RWPE2 (cell line): ENCODE measurements at regions not wholly inside any gene's neighbourhood (a gene's known extent, or its start where the extent isn't known, plus 50 kb on each side); places are given as distances from the start of the nearest gene placed in this dataset.

Experiments
- ATAC-seq: fragments of 200-7000 bp; cut with Tn5 transposase; 3 replicates; pipeline ENCODE4 v1.9.1; 2021; ENCODE audit warnings: low read depth
- DNase-seq: peaks from one replicate; pipeline ENCODE4 v3.0.0-alpha.2; 2020; ENCODE audit warnings: low spot score
- H3K27ac ChIP-seq: fragments of 450-650 bp; 2 replicates; pipeline ENCODE4 v1.5.1; 2017; ENCODE audit warnings: mild to moderate bottlenecking; ENCODE audit not compliant: poor library complexity, severe bottlenecking
- H3K27me3 ChIP-seq: fragments of 250-450 bp; sonication (Bioruptor Pico); 2 replicates; pipeline ENCODE4 v1.5.1; 2021; ENCODE audit warnings: mild to moderate bottlenecking, moderate library complexity; ENCODE audit not compliant: insufficient read depth, poor library complexity, severe bottlenecking
- H3K36me3 ChIP-seq: fragments of 250-450 bp; sonication (Bioruptor Pico); 2 replicates; pipeline ENCODE4 v1.5.1; 2020; ENCODE audit warnings: low read depth, mild to moderate bottlenecking, moderate library complexity
- H3K4me1 ChIP-seq: fragments of 250-450 bp; sonication (Bioruptor Pico); 2 replicates; pipeline ENCODE4 v1.5.1; 2021; ENCODE audit warnings: mild to moderate bottlenecking, moderate library complexity; ENCODE audit not compliant: insufficient read depth, poor library complexity, severe bottlenecking
- H3K4me3 ChIP-seq: fragments of 250-450 bp; sonication (Bioruptor Pico); 2 replicates; pipeline ENCODE4 v1.5.1; 2021; ENCODE audit warnings: mild to moderate bottlenecking, moderate library complexity; ENCODE audit not compliant: severe bottlenecking
- H3K9me3 ChIP-seq: fragments of 250-450 bp; sonication (Bioruptor Pico); 2 replicates; pipeline ENCODE4 v1.5.1; 2021; ENCODE audit warnings: mild to moderate bottlenecking, moderate library complexity; ENCODE audit not compliant: severe bottlenecking
- TF ChIP-seq, protein P1 (sequence below): fragments of 450-650 bp; IDR thresholded peaks from one replicate; pipeline ENCODE4 v1.5.1; 2017; ENCODE audit warnings: mild to moderate bottlenecking, moderate library complexity; ENCODE audit not compliant: poor library complexity, severe bottlenecking

- DNase-seq (no peak), ATAC-seq (no peak)
- no peak overlapping the region for H3K27ac ChIP-seq
- no peaks in the 10 kb centered on the region for H3K9me3 ChIP-seq
- no peaks in the 10 kb centered on the region for H3K36me3 ChIP-seq
- H3K4me3 ChIP-seq: no peak overlapping the region
- H3K27me3 ChIP-seq: peaks cover 35% of the 10 kb centered on the region
- no peaks in the 10 kb centered on the region for H3K4me1 ChIP-seq
- TF ChIP-seq, protein P1, sequence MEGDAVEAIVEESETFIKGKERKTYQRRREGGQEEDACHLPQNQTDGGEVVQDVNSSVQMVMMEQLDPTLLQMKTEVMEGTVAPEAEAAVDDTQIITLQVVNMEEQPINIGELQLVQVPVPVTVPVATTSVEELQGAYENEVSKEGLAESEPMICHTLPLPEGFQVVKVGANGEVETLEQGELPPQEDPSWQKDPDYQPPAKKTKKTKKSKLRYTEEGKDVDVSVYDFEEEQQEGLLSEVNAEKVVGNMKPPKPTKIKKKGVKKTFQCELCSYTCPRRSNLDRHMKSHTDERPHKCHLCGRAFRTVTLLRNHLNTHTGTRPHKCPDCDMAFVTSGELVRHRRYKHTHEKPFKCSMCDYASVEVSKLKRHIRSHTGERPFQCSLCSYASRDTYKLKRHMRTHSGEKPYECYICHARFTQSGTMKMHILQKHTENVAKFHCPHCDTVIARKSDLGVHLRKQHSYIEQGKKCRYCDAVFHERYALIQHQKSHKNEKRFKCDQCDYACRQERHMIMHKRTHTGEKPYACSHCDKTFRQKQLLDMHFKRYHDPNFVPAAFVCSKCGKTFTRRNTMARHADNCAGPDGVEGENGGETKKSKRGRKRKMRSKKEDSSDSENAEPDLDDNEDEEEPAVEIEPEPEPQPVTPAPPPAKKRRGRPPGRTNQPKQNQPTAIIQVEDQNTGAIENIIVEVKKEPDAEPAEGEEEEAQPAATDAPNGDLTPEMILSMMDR: no peak
Observed at GRCh38 chr6:168221497-168222079, 98.0 kb downstream of the DACT2 start.

GRCh38 chr6:168221000-168221399 is 98.6 kb downstream of the DACT2 start:
- no peak for DNase-seq
- peaks cover 34% of the 10 kb centered on the region for H3K27me3 ChIP-seq
- no peak overlapping the region for H3K4me3 ChIP-seq
- TF ChIP-seq, protein P1: no peak
- no peaks in the 10 kb centered on the region for H3K9me3 ChIP-seq
- ATAC-seq: no peak
- no peak overlapping the region for H3K27ac ChIP-seq
- H3K36me3 ChIP-seq: no peaks in the 10 kb centered on the region
- H3K4me1 ChIP-seq: no peaks in the 10 kb centered on the region

GRCh38 chr6:168219804-168220203 is 99.8 kb downstream of the DACT2 start:
- H3K36me3 ChIP-seq: no peaks in the 10 kb centered on the region
- no peaks in the 10 kb centered on the region for H3K4me1 ChIP-seq
- no peaks in the 10 kb centered on the region for H3K9me3 ChIP-seq
- TF ChIP-seq, protein P1: no peak
- H3K27ac ChIP-seq: no peak overlapping the region
- DNase-seq (no peak), ATAC-seq (no peak)
- H3K4me3 ChIP-seq: no peak overlapping the region
- H3K27me3 ChIP-seq: peaks cover 32% of the 10 kb centered on the region

DNA sequence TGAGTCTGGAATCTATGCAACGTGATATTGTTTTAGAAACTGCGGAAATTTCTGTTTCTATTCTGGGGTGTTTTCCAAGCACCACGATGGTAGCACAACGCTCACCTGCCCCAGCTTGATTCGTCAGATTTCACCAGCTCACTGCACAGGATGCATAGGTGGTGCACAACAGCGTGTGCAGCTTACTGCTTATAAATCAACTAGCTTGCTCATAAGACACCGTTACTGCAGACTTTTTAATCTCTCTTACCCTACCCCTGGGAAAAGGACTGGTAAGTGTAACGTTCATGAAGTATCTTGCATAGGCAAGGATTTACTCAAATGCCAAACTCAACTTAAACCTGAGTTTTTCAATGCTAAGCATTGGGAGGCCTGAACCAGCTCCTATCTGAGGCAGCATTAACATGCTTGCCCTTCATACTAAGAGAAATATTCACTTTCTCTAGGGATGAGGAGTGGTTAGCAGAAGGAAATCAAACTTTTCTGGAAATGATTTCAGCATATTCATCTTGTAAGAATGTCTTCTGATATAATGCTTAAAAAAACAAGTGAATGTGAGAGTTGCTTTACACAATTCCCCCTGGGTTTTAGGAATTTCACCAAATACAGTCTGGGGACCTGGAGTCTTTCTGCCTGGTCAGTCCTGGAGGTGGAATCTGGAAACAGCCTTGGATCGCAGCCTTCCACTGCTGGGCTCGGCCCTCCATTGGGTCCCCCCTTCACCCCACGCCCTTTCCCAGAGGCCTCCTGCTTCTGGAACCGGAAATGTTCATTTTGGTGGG is 100.6 kb downstream of the DACT2 start:
- no peaks in the 10 kb centered on the region for H3K4me1 ChIP-seq
- H3K27ac ChIP-seq: no peak overlapping the region
- H3K9me3 ChIP-seq: no peaks in the 10 kb centered on the region
- H3K27me3 ChIP-seq: peaks cover 27% of the 10 kb centered on the region
- no peaks in the 10 kb centered on the region for H3K36me3 ChIP-seq
- H3K4me3 ChIP-seq: no peak overlapping the region
- ATAC-seq (peak; percentile 33; the same call in 1 of the 3 replicates), DNase-seq (no peak)
- TF ChIP-seq, protein P1: no peak

- Histone ChIP-seq H3K4me3 (no peak overlapping the region), H3K36me3 (no peaks in the 10 kb centered on the region), H3K9me3 (no peaks in the 10 kb centered on the region), H3K27ac (no peak overlapping the region), H3K27me3 (peaks cover 26% of the 10 kb centered on the region), H3K4me1 (no peaks in the 10 kb centered on the region)
- TF ChIP-seq, protein P1: no peak
- ATAC-seq (no peak), DNase-seq (no peak)
Observed at GRCh38 chr6:168217880-168218537, 101.6 kb downstream of the DACT2 start.
